ENCODE measurements at regions not wholly inside any gene's neighbourhood (a gene's known extent, or its start where the extent isn't known, plus 50 kb on each side); places are given as distances from the start of the nearest gene placed in this dataset.
"Not testable (repeated sequence)": the region's sequence is repeated elsewhere in the genome, so short reads cannot be mapped to it uniquely, and the experiment has no call there.

GRCh38 chr4:84145176-84145575 is 353.9 kb downstream of the NKX6-1 start:
- no peak overlapping the region for H3K4me3 ChIP-seq (ENCODE audit: low read depth in 1 of 3, low read length in 3 of 3)
- FAIRE-seq (no peak), DNase-seq (peak in 1 of 2 donors; percentile 35)
- no peaks in the 10 kb centered on the region for H3K4me1 ChIP-seq (ENCODE audit: control insufficient read depth in 3 of 3, insufficient read depth in 2 of 3, low read depth in 1 of 3, low read length in 2 of 3)
- H3K27ac ChIP-seq (ENCODE audit: low read depth in 1 of 3, low read length in 2 of 3): no peak overlapping the region
- 59 to 64% (median 64%) methylated on average over 3 of the region's 3 CpGs for WGBS, 3 donors
- H3K9me3 ChIP-seq (ENCODE audit: control insufficient read depth in 2 of 2, insufficient read depth in 1 of 2, low read depth in 1 of 2, low read length in 1 of 2): no peaks in the 10 kb centered on the region
- H3K27me3 ChIP-seq (ENCODE audit: control insufficient read depth in 3 of 3, insufficient read depth in 3 of 3, low read length in 3 of 3): no peaks in the 10 kb centered on the region
- no peaks in the 10 kb centered on the region for H3K36me3 ChIP-seq (ENCODE audit: control insufficient read depth in 3 of 3, insufficient read depth in 2 of 3, low read depth in 1 of 3, low read length in 3 of 3)

DNA sequence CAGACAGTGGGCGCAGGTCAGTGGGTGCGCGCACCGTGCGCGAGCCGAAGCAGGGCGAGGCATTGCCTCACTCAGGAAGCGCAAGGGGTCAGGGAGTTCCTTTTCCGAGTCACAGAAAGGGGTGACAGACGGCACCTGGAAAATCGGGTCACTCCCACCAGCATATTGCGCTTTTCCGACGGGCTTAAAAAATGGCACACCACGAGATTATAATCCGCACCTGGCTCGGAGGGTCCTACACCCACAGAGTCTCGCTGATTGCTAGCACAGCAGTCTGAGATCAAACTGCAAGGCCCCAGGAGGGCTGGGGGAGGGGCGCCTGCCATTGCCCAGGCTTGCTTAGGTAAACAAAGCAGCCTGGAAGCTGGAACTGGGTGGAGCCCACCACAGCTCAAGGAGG is 372.2 kb downstream of the NKX6-1 start:
- not testable (repeated sequence) for FAIRE-seq; H3K4me1 ChIP-seq (ENCODE audit: control insufficient read depth in 3 of 3, insufficient read depth in 2 of 3, low read depth in 1 of 3, low read length in 2 of 3); H3K27me3 ChIP-seq (ENCODE audit: control insufficient read depth in 3 of 3, insufficient read depth in 3 of 3, low read length in 3 of 3); H3K4me3 ChIP-seq (ENCODE audit: low read depth in 1 of 3, low read length in 3 of 3); H3K36me3 ChIP-seq (ENCODE audit: control insufficient read depth in 3 of 3, insufficient read depth in 2 of 3, low read depth in 1 of 3, low read length in 3 of 3); H3K9me3 ChIP-seq (ENCODE audit: control insufficient read depth in 2 of 2, insufficient read depth in 1 of 2, low read depth in 1 of 2, low read length in 1 of 2); H3K27ac ChIP-seq (ENCODE audit: low read depth in 1 of 3, low read length in 2 of 3)
- peak in 1 of 2 donors; percentile 24 for DNase-seq
- 53 to 61% (median 53%) methylated on average over 12 to 19 of the region's 20 CpGs for WGBS, 3 donors

DNA sequence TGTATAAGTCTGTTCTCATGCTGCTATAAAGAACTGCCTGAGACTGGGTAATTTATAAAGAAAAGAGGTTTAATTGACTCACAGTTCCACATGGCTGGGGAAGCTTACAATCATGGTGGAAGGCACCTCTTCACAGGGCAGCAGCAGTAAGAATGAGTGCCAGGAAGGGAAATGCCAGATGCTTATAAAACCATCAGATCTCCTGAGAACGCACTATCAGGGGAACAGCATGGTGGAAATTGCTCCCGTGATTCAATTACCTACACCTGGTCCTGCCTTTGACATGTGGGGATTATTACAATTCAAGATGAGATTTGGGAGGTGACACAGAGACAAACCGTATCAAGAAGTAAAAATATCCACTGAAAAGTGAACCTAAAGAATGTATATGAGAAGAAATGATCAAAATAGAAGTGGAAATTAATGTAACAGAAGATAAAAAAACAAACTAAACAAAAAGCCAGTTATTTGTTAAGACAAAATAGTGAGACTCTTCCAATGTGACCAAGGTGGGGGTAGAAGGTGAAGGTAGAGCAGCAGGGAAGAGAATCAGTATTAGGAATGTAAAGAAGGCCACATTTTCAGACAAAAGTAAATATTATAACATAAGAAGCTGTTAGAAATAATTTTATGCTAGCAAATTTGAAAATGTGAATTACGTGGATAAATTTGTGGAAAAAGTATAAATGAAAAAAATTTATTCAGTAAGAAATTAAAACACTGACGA is 372.9 kb downstream of the NKX6-1 start:
- no peaks in the 10 kb centered on the region for H3K36me3 ChIP-seq (ENCODE audit: control insufficient read depth in 3 of 3, insufficient read depth in 2 of 3, low read depth in 1 of 3, low read length in 3 of 3)
- no peak overlapping the region for H3K4me3 ChIP-seq (ENCODE audit: low read depth in 1 of 3, low read length in 3 of 3)
- H3K9me3 ChIP-seq (ENCODE audit: control insufficient read depth in 2 of 2, insufficient read depth in 1 of 2, low read depth in 1 of 2, low read length in 1 of 2): no peaks in the 10 kb centered on the region
- FAIRE-seq: no peak
- WGBS, 3 donors: 63 to 76% (median 70%) methylated on average over 5 of the region's 5 CpGs
- H3K27ac ChIP-seq (ENCODE audit: low read depth in 1 of 3, low read length in 2 of 3): no peak overlapping the region
- no peaks in the 10 kb centered on the region for H3K4me1 ChIP-seq (ENCODE audit: control insufficient read depth in 3 of 3, insufficient read depth in 2 of 3, low read depth in 1 of 3, low read length in 2 of 3)
- DNase-seq: no peak
- no peaks in the 10 kb centered on the region for H3K27me3 ChIP-seq (ENCODE audit: control insufficient read depth in 3 of 3, insufficient read depth in 3 of 3, low read length in 3 of 3)

GRCh38 chr4:84110040-84110439 is 389.1 kb downstream of the NKX6-1 start:
- DNase-seq: no peak

DNA sequence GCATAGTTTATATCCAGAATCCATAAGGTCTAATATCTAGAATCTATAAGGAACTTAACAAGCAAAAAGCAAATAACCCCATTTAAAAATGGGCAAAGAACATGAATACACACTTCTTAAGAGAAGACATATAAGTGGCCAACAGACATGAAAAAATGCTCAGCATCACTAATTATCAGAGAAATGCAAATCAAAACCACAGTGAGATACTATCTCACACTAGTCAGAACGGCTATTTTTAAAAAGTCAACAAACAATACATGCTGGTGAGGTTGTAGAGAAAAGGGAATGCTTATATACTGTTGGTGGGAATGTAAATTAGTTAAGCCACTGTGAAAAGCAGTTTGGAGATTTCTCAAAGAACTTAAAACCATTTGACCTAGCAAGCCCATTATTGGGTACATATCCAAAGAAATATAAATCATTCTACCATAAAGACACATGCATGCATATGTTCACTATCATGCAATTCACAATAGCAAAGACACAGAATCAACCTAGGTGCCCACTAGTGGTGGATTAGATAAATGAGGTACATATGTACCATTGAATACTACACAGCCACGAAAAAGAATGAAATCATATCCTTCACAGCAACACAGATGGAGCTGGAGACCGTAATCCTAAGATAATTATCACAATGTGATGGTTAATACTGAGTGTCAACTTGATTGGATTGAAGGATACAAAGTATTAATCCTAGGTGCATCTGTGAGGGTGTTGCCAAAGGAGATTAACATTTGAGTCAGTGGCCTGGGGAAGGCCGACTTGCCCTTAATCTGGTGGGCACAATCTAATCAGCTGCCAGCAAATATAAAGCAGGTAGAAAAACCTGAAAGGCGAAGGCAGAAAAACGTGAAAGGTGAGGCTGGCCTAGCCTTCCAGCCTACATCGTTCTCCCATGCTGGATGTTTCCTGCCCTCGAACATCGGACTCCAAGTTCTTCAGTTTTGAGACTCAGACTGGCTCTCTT is 397.2 kb downstream of the NKX6-1 start:
- FAIRE-seq: not testable (repeated sequence)

More at GRCh38 chr4:84110040-84110439, 389.1 kb downstream of the NKX6-1 start:
- no peaks in the 10 kb centered on the region for H3K4me1 ChIP-seq (ENCODE audit: control insufficient read depth in 3 of 3, insufficient read depth in 2 of 3, low read depth in 1 of 3, low read length in 2 of 3)
- no peaks in the 10 kb centered on the region for H3K36me3 ChIP-seq (ENCODE audit: control insufficient read depth in 3 of 3, insufficient read depth in 2 of 3, low read depth in 1 of 3, low read length in 3 of 3)
- H3K27me3 ChIP-seq (ENCODE audit: control insufficient read depth in 3 of 3, insufficient read depth in 3 of 3, low read length in 3 of 3): no peaks in the 10 kb centered on the region
- FAIRE-seq: no peak
- peaks cover 0 to 2% of the 10 kb centered on the region in 2 donors for H3K9me3 ChIP-seq (ENCODE audit: control insufficient read depth in 2 of 2, insufficient read depth in 1 of 2, low read depth in 1 of 2, low read length in 1 of 2)
- no peak overlapping the region for H3K27ac ChIP-seq (ENCODE audit: low read depth in 1 of 3, low read length in 2 of 3)
- no peak overlapping the region for H3K4me3 ChIP-seq (ENCODE audit: low read depth in 1 of 3, low read length in 3 of 3)
- WGBS, 3 donors: 16 to 39% (median 24%) methylated on average over 1 of the region's 1 CpG

GRCh38 chr4:84100071-84100470 is 399.0 kb downstream of the NKX6-1 start:
- H3K9me3 ChIP-seq (ENCODE audit: control insufficient read depth in 2 of 2, insufficient read depth in 1 of 2, low read depth in 1 of 2, low read length in 1 of 2): no peaks in the 10 kb centered on the region
- DNase-seq (no peak), FAIRE-seq (no peak)
- H3K27ac ChIP-seq (ENCODE audit: low read depth in 1 of 3, low read length in 2 of 3): no peak overlapping the region
- no peaks in the 10 kb centered on the region for H3K27me3 ChIP-seq (ENCODE audit: control insufficient read depth in 3 of 3, insufficient read depth in 3 of 3, low read length in 3 of 3)
- WGBS, 3 donors: 52 to 70% (median 53%) methylated on average over 4 of the region's 4 CpGs
- H3K36me3 ChIP-seq (ENCODE audit: control insufficient read depth in 3 of 3, insufficient read depth in 2 of 3, low read depth in 1 of 3, low read length in 3 of 3): no peaks in the 10 kb centered on the region
- H3K4me3 ChIP-seq (ENCODE audit: low read depth in 1 of 3, low read length in 3 of 3): no peak overlapping the region
- H3K4me1 ChIP-seq (ENCODE audit: control insufficient read depth in 3 of 3, insufficient read depth in 2 of 3, low read depth in 1 of 3, low read length in 2 of 3): no peaks in the 10 kb centered on the region

More for the DNA sequence above, 397.2 kb downstream of the NKX6-1 start:
- DNase-seq; H3K27me3 ChIP-seq (ENCODE audit: control insufficient read depth in 3 of 3, insufficient read depth in 3 of 3, low read length in 3 of 3); H3K27ac ChIP-seq (ENCODE audit: low read depth in 1 of 3, low read length in 2 of 3); H3K4me1 ChIP-seq (ENCODE audit: control insufficient read depth in 3 of 3, insufficient read depth in 2 of 3, low read depth in 1 of 3, low read length in 2 of 3); H3K36me3 ChIP-seq (ENCODE audit: control insufficient read depth in 3 of 3, insufficient read depth in 2 of 3, low read depth in 1 of 3, low read length in 3 of 3); H3K9me3 ChIP-seq (ENCODE audit: control insufficient read depth in 2 of 2, insufficient read depth in 1 of 2, low read depth in 1 of 2, low read length in 1 of 2); H3K4me3 ChIP-seq (ENCODE audit: low read depth in 1 of 3, low read length in 3 of 3): not testable (repeated sequence)
- 72 to 82% (median 72%) methylated on average over 9 of the region's 9 CpGs for WGBS, 3 donors

GRCh38 chr4:84099599-84099998 is 399.5 kb downstream of the NKX6-1 start:
- Histone ChIP-seq H3K27me3 (ENCODE audit: control insufficient read depth in 3 of 3, insufficient read depth in 3 of 3, low read length in 3 of 3) (no peaks in the 10 kb centered on the region), H3K4me1 (ENCODE audit: control insufficient read depth in 3 of 3, insufficient read depth in 2 of 3, low read depth in 1 of 3, low read length in 2 of 3) (no peaks in the 10 kb centered on the region), H3K36me3 (ENCODE audit: control insufficient read depth in 3 of 3, insufficient read depth in 2 of 3, low read depth in 1 of 3, low read length in 3 of 3) (no peaks in the 10 kb centered on the region), H3K4me3 (ENCODE audit: low read depth in 1 of 3, low read length in 3 of 3) (no peak overlapping the region), H3K9me3 (ENCODE audit: control insufficient read depth in 2 of 2, insufficient read depth in 1 of 2, low read depth in 1 of 2, low read length in 1 of 2) (no peaks in the 10 kb centered on the region), H3K27ac (ENCODE audit: low read depth in 1 of 3, low read length in 2 of 3) (no peak overlapping the region)
- DNase-seq (no peak), FAIRE-seq (no peak)
- 23 to 33% (median 28%) methylated on average over 2 of the region's 2 CpGs for WGBS, 3 donors

GRCh38 chr4:84091266-84091665 is 407.8 kb downstream of the NKX6-1 start:
- WGBS, 3 donors: 43 to 61% (median 60%) methylated on average over 2 of the region's 2 CpGs
- Histone ChIP-seq H3K27ac (ENCODE audit: low read depth in 1 of 3, low read length in 2 of 3) (no peak overlapping the region), H3K36me3 (ENCODE audit: control insufficient read depth in 3 of 3, insufficient read depth in 2 of 3, low read depth in 1 of 3, low read length in 3 of 3) (no peaks in the 10 kb centered on the region), H3K27me3 (ENCODE audit: control insufficient read depth in 3 of 3, insufficient read depth in 3 of 3, low read length in 3 of 3) (no peaks in the 10 kb centered on the region), H3K9me3 (ENCODE audit: control insufficient read depth in 2 of 2, insufficient read depth in 1 of 2, low read depth in 1 of 2, low read length in 1 of 2) (no peaks in the 10 kb centered on the region), H3K4me1 (ENCODE audit: control insufficient read depth in 3 of 3, insufficient read depth in 2 of 3, low read depth in 1 of 3, low read length in 2 of 3) (no peaks in the 10 kb centered on the region), H3K4me3 (ENCODE audit: low read depth in 1 of 3, low read length in 3 of 3) (no peak overlapping the region)
- FAIRE-seq (no peak), DNase-seq (no peak)
